OCI-LY1 (cell line): ENCODE measurements at regions not wholly inside any gene's neighbourhood (a gene's known extent, or its start where the extent isn't known, plus 50 kb on each side); places are given as distances from the start of the nearest gene placed in this dataset.

Experiments used
- CTCF ChIP-seq: fragments of 200-600 bp; sonication (generic), shearing (Covaris generic); IDR thresholded peaks from 2 replicates; pipeline ENCODE4 v1.5.1; 2017; ENCODE audit warnings: mild to moderate bottlenecking, antibody characterized with exemption, low read length, moderate library complexity, mixed read lengths
- EZH2 ChIP-seq: fragments of 200-600 bp; sonication (generic), shearing (Covaris generic); IDR thresholded peaks from 2 replicates; pipeline ENCODE4 v1.8.0; 2017; ENCODE audit warnings: borderline replicate concordance, mixed run types, mild to moderate bottlenecking, antibody characterized with exemption, low read length, moderate library complexity, mixed read lengths

DNA sequence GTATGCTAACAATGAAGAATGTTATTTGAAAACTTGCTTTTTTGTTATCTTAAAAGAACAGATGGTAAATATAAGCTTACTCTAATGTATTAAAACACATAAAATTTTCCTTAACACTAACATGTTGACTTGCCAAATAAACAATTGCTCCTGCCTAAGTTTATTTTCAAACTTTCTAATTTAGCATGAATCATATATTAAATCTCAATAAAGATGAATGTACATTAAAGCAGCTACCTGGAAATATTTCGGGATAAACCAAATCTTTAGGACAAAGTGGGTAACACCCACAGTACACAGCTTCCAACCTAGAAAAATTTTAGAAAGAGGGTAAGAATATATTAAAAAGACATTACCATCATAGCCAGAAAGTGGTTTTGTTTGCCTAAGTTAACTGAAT lies 567.4 kb downstream of the ZEB2 start:
- TF ChIP-seq CTCF (no peak), EZH2 (no peak)
